Urinary bladder (tissue), 3 donors: ENCODE measurements at regions not wholly inside any gene's neighbourhood (a gene's known extent, or its start where the extent isn't known, plus 50 kb on each side); places are given as distances from the start of the nearest gene placed in this dataset.

ENCODE experiments used
- DNase-seq: peaks from one replicate; pipeline ENCODE4 v3.0.0-alpha.2; 2015; ENCODE audit errors: extremely low spot score
- H3K27ac ChIP-seq: one replicate; pipeline ENCODE4 v1.5.1; 2013; ENCODE audit warnings: low read depth, mild to moderate bottlenecking, moderate library complexity
- H3K36me3 ChIP-seq: one replicate; pipeline ENCODE4 v1.6.1; 2013; ENCODE audit warnings: mild to moderate bottlenecking, moderate library complexity; ENCODE audit not compliant: insufficient read depth
- H3K4me1 ChIP-seq: one replicate; pipeline ENCODE4 v1.6.1; 2013; ENCODE audit warnings: mild to moderate bottlenecking, moderate library complexity; ENCODE audit not compliant: insufficient read depth
- H3K4me3 ChIP-seq: one replicate; pipeline ENCODE4 v1.5.1; 2013; ENCODE audit warnings: low read depth, low read length
- WGBS: extraction: QIAGEN DNeasy Blood & Tissue Kit; methylation state at CpG from one replicate; pipeline ENCODE4 v1.1.7; 2013; 5-methylcytosine and 5-hydroxymethylcytosine counted together
- donor health status: healthy with polysubstance abuse.
- donor health status: healthy.

DNA sequence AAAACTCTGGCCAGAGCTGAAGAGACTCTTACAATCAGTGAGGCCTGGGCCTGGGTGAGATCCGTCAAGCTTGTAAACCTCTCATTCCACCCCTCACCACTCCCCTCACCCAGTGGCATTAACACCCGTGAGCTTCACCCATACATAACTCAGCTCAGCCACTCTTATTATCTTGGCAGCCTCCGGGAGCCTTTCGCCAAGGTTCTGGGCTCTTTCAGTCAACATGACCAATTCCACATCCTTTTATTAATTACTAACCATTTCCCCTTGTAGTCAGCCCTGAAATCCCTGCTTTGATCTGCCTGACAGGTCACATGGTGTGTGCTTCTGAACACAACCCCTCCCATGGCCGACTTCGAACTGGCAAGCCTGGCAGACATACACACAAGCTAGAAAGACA is 134.8 kb downstream of the SETD4 start:
- Histone ChIP-seq H3K4me1 (no peaks in the 10 kb centered on the region), H3K4me3 (no peak overlapping the region), H3K27ac (no peak overlapping the region), H3K36me3 (no peaks in the 10 kb centered on the region)
- WGBS: 36% methylated on average over 6 of the region's 6 CpGs
- DNase-seq: no peak

DNA sequence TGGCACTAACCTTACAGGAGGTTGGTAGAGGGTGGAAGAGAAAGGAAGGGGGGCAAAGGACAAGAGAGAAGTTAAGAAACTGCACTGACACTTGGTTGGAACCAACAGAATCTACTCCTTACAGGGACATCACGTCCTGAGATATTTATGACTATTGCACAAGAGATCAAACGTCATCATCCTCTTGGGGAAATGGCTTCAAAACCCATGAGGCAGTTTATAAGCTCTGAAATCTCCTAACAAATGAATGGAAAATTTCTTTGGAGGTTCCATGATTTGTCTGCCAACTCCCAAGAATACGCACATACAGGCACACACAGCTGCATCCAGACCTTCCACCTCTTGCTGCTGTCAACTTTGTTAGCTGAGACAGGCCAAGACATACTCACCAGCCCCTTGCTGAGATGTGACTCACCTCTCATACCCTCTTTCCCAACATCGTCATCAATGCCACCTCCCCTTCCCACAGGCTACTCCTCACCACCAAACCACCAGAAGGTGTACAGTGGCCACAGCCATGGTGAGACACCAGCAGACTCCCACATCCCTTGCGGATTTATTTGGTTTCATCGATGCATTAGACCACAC is 135.5 kb downstream of the SETD4 start:
- DNase-seq: no peak
- Histone ChIP-seq H3K36me3 (no peaks in the 10 kb centered on the region), H3K4me1 (no peaks in the 10 kb centered on the region), H3K4me3 (no peak overlapping the region), H3K27ac (no peak overlapping the region)
- WGBS: 56% methylated on average over 6 of the region's 6 CpGs

DNA sequence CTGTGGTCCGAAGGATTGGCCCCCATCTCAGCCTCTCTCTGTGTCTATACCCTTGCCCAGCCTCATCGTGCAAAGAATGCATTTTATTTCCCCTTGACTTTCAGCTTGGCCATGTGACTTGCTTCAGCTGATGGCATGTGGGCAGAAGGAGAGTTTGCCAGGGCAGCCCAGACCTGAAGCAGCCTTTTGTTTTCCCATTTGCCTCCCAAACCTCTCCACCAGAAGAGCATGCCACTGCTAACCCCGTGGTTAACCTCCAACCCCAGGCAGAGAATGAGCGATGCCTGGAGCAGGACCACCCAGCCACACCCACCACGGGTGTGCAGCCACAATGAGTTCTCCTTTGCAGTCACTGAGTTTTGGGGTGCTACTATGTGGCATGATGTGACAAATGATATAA is 136.4 kb downstream of the SETD4 start:
- 82% methylated on average over 5 of the region's 5 CpGs for WGBS
- Histone ChIP-seq H3K4me1 (no peaks in the 10 kb centered on the region), H3K36me3 (no peaks in the 10 kb centered on the region), H3K27ac (no peak overlapping the region), H3K4me3 (no peak overlapping the region)
- DNase-seq: no peak

DNA sequence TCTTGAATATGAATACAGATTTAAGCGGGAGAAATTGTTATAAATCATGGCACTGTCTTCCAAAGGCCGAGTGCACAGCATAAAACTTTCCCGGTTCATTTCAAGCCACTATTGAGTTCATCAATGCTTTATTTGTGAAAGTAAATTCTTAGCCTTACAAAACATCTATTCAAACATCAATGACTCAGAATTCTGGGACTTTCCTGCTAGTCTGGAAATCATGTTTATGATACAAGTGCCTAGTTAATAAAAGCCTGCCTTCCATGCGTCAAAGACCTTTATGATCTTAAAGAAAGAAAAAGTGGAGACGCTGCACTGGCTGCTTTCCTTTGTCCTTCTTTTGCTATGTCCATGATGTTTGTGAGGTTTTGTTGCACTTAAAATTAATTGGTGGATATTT is 137.7 kb downstream of the SETD4 start:
- no peak for DNase-seq
- 61% methylated on average over 5 of the region's 5 CpGs for WGBS
- no peak overlapping the region for H3K4me3 ChIP-seq
- H3K27ac ChIP-seq: no peak overlapping the region
- no peaks in the 10 kb centered on the region for H3K4me1 ChIP-seq
- H3K36me3 ChIP-seq: no peaks in the 10 kb centered on the region

DNA sequence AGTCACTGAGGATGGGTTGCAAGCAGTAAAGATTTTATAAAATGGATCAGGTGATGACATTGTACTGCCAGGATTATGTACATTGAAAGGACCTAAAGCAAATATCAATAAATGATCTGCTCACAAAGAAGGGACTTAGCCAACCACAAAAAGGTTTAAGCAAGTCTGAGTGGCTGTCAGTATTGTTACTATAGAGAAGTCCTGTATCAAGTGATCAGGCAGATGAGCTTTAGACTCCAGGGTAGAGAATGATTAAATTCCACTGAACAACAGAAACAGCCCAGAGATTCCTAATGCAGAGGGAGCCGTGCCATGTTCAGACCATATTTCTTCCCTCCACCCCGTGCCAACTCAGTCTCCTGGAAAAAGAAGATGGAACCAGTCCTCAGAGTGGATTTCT is 138.9 kb downstream of the SETD4 start:
- H3K4me1 ChIP-seq: no peaks in the 10 kb centered on the region
- no peak overlapping the region for H3K4me3 ChIP-seq
- no peak overlapping the region for H3K27ac ChIP-seq
- DNase-seq: no peak
- 78% methylated on average over 2 of the region's 2 CpGs for WGBS
- H3K36me3 ChIP-seq: no peaks in the 10 kb centered on the region

DNA sequence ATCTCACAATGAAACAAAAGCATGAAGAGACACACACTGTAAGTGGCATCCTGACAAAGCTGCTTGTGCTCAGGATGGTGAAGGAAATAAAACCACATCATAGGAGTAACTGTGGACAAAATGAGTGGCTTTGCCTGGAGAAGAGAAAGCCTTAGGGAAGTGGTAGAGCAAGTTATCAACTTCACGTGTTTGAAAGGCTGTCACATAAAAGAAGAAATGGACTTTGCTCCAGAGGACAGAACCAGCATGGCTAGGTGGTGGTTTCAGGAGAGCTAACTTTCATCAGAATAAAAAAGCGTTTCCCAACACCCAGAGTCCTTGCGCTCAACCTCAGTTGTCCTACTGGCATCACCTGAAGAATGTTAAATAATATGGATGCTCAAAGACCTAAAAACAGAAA is 139.9 kb downstream of the SETD4 start:
- no peak overlapping the region for H3K27ac ChIP-seq
- WGBS: 77% methylated on average over 3 of the region's 3 CpGs
- no peaks in the 10 kb centered on the region for H3K4me1 ChIP-seq
- H3K36me3 ChIP-seq: no peaks in the 10 kb centered on the region
- no peak for DNase-seq
- H3K4me3 ChIP-seq: no peak overlapping the region

DNA sequence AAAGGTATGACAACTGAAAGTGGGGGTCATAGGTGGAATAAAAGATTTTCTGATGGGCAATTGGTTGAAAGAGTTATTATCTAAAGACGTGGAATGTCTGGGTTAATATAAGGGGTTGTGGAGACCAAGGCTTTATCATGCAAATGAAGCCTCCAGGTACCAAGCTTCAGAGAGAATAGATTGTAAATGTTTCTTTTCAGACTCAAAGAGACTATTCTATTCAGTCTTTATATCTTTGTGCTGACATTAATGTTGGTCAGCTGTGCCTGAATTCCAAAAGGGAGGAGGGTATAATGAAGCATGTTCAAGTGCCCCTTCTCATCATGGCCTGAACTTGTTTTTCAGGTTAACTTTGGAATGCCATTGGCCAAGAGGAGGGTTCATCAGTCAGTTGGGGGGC is 145.3 kb downstream of the SETD4 start:
- no peaks in the 10 kb centered on the region for H3K36me3 ChIP-seq

DNA sequence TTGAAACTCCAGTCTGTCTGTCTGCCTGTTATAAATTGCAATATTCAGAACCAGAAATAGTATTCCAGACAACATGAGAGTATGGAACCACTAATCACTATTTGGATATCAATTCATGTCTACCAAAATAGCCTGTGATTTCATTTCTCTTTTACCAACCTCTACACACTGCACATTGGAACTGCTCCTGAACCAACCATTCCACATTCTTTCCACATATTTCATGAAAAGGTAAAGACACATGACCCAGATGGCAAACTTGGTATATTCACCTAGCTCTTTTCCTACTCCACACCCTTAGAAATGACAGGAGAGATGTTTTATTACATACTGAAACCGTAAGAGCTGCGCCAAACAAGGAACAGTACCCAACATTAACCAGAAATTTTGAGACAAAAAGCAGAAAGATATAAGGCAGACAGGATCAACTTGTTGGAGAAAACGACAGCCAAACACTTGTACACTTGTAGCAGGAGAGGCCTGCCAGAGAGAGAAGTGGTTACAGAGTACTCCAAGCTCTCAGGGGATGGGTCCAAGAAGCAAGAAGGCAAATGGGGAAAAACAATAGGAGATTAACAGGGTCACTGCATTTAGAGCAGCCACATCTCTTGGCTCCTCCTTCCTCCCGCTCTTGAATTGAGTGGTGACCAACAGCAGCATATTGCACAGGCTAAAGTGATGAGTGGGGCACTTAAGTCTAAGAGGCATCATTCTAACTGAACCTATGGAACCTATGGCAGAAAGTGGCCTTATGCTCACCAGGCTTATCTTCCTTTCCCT is 148.7 kb downstream of the SETD4 start:
- Histone ChIP-seq H3K4me1 (no peaks in the 10 kb centered on the region), H3K36me3 (no peaks in the 10 kb centered on the region), H3K4me3 (no peak overlapping the region), H3K27ac (no peak overlapping the region)
- WGBS: 75% methylated on average over 4 of the region's 4 CpGs
- DNase-seq: no peak

More for the DNA sequence above, 145.3 kb downstream of the SETD4 start:
- no peaks in the 10 kb centered on the region for H3K4me1 ChIP-seq
- H3K27ac ChIP-seq: no peak overlapping the region
- WGBS: 70% methylated on average over 1 of the region's 1 CpG
- no peak for DNase-seq
- H3K4me3 ChIP-seq: no peak overlapping the region

DNA sequence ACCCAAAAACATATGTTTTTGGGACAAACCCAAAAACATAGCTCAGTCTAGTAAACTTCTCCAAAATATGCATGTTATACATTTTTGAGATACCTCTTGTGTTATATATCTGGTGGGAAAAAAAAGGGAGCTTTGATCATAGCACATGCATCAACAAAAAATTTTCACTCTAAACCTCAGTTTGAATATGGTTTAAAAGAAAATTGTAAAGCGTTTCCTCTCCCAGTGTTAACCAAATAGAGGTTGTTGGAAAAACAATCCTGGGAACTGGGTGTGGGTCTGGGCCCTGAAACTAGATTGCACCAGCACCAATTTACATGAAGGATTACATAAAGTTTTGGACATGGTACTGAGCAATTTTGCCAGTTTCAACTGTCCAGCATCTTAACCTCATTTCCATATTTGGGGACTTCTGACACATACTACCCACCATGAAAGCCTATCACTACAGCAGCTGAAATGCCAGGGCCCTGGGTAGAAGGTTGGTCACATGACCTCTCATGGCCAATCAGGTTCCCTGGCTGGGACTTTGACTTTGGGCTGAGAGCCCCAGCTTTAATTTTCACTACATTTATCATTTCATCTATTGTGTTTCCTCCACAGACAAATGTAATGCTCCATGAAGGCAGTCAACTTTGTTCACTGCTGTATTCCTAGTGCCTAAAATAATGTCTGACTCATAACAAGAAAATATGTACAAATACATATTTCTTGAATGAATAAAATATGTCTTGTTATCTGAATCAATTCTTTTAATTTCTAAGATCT is 150.7 kb downstream of the SETD4 start:
- no peak overlapping the region for H3K27ac ChIP-seq
- H3K36me3 ChIP-seq: no peaks in the 10 kb centered on the region
- no peaks in the 10 kb centered on the region for H3K4me1 ChIP-seq
- no peak overlapping the region for H3K4me3 ChIP-seq
- WGBS: 66% methylated on average over 1 of the region's 1 CpG
- DNase-seq: no peak

DNA sequence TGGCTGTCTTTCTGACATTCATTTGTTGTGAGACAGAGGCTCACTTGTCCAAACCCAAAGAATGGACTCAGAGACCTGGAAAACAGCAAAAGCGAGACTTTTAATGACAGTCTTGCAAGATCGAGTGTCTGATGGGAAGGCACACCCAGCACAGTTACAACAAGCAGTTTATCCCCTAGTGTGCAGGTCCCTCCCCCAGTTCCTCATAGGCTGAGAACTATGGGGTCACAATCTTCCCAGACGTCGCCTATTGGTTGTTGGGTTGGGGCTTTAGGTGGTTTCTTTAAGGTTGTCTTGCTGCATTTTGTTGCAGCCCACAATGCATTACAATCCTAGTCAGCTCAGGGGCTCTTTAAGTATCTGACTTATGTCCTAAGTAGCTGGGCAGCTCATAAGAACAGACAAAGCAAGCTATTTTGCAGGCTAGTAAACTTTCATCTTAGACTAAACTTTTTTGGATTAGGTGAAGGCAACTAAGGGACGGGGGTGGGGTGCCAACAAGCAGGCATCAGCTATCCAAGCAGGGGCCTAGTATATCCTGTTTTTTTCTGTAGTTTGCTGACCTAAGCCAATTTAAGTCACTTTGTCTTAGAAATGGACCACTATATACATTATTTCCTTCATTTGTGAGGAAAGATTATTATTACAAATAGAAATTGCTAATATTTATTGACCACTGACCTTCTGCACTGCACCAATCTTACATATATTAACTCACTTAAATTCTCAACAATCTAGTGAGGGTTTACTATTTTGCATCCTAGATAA is 151.8 kb downstream of the SETD4 start:
- WGBS: 81% methylated on average over 5 of the region's 5 CpGs
- Histone ChIP-seq H3K4me3 (no peak overlapping the region), H3K27ac (no peak overlapping the region), H3K4me1 (no peaks in the 10 kb centered on the region), H3K36me3 (no peaks in the 10 kb centered on the region)
- DNase-seq: no peak

DNA sequence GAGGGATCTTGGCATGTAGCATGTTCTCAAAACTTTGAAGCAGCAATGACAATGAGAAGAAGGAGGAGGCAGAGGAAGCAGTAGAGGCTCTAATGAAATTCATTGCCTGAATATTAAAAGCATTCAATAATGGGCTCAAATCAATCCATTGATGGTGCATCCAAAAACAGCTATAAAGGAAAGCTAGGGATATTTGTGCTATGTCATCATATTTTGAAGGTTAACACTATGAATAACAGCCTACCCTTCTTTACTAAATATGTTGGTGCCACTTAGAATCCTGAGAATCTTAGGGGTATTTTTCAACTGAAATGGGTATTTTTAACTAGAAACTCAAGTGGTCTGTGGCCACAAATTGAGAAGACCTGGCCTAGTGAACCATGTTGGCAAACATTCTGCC is 153.7 kb downstream of the SETD4 start:
- Histone ChIP-seq H3K36me3 (no peaks in the 10 kb centered on the region), H3K27ac (no peak overlapping the region), H3K4me1 (no peaks in the 10 kb centered on the region), H3K4me3 (no peak overlapping the region)
- no peak for DNase-seq

DNA sequence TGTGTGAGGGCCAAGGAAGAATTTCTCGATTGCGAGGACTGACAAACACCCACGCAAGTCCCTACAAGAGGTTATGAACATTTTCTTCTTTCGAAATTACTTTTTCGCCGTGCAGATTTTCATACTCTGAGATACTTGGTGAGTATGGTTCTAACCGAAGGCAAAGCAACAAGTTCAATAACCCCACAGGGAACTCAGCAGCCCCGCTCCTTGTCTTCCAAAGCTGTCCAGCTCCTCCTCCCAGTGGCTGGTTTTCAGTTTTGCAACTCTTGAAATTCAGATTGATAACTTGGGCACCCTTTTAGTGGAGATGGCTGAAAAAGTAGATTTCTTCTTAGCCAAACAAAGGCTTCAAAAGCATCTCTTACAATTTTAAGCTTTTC is 154.4 kb downstream of the SETD4 start:
- DNase-seq: no peak
- no peaks in the 10 kb centered on the region for H3K4me1 ChIP-seq
- H3K4me3 ChIP-seq: no peak overlapping the region
- WGBS: 92% methylated on average over 8 of the region's 8 CpGs
- H3K27ac ChIP-seq: no peak overlapping the region
- no peaks in the 10 kb centered on the region for H3K36me3 ChIP-seq

DNA sequence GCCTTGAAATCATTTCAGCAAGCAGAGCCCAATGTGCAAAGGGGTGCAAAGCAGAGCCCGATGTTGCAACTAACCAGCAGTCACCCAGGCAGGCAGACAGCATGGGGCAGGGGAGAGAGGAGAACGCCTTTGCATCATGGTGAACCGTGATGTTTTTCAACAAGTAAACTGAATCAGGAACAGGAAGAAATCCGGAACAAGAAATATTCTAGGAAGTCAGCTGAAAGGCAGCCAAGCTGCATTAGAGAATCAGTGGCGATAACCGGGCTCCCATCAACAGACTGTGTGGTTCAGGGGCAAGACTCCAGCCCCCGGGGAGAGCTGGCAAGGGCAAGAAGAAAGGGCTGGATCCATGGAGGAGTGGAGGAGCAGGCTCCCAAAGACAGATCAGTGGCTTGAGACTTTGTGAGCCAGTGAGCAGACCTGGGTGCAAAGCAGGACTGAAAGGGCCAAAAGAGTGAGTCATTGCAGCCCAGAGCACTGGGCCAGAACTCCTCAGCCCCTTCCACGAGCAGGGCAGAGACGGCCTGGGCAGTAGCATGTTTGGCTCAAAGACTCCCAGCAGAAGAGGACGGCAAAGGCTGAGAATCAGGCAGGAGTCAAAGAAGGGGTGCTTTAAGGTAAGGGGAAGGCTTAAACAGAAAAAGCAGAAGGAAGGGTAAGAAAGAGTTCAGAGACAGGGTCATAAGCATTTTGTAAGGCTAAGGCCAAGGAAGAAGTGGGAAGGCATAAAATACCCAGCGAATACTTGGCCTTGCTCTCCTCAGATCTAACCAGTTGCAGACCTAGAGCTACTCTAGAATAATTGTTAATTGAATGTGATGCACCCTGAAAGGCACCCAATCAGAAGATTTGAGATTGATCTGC is 155.0 kb downstream of the SETD4 start:
- no peaks in the 10 kb centered on the region for H3K4me1 ChIP-seq
- WGBS: 63% methylated on average over 11 of the region's 11 CpGs
- DNase-seq: no peak
- no peak overlapping the region for H3K4me3 ChIP-seq
- H3K27ac ChIP-seq: no peak overlapping the region
- H3K36me3 ChIP-seq: no peaks in the 10 kb centered on the region
